ENCODE measurements at regions not wholly inside any gene's neighbourhood (a gene's known extent, or its start where the extent isn't known, plus 50 kb on each side); places are given as distances from the start of the nearest gene placed in this dataset.

GRCh38 chr17:45722161-45722560, 62.0 kb upstream of the CRHR1 start (continued):
- TF ChIP-seq, protein P1, sequence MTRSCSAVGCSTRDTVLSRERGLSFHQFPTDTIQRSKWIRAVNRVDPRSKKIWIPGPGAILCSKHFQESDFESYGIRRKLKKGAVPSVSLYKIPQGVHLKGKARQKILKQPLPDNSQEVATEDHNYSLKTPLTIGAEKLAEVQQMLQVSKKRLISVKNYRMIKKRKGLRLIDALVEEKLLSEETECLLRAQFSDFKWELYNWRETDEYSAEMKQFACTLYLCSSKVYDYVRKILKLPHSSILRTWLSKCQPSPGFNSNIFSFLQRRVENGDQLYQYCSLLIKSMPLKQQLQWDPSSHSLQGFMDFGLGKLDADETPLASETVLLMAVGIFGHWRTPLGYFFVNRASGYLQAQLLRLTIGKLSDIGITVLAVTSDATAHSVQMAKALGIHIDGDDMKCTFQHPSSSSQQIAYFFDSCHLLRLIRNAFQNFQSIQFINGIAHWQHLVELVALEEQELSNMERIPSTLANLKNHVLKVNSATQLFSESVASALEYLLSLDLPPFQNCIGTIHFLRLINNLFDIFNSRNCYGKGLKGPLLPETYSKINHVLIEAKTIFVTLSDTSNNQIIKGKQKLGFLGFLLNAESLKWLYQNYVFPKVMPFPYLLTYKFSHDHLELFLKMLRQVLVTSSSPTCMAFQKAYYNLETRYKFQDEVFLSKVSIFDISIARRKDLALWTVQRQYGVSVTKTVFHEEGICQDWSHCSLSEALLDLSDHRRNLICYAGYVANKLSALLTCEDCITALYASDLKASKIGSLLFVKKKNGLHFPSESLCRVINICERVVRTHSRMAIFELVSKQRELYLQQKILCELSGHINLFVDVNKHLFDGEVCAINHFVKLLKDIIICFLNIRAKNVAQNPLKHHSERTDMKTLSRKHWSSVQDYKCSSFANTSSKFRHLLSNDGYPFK (CRISPR knock-in tag; IDR thresholded peaks at IDR 0.05; ENCODE audit: borderline replicate concordance), result no peak
- TF ChIP-seq NFIB (CRISPR knock-in tag; IDR thresholded peaks at IDR 0.05; ENCODE audit: borderline replicate concordance) (no peak), DBP (CRISPR knock-in tag; IDR thresholded peaks at IDR 0.05; ENCODE audit: not compliant biosample characterization) (no peak), PLRG1 (conservative IDR thresholded peaks at IDR 0.05) (no peak), TOPORS (CRISPR knock-in tag; IDR thresholded peaks at IDR 0.05) (no peak), FOXA1 (IDR thresholded peaks at IDR 0.05) (no peak), FOXA1 (CRISPR knock-in tag; IDR thresholded peaks at IDR 0.05) (no peak), MAFK (conservative IDR thresholded peaks at IDR 0.05 in 1 of 2, IDR thresholded peaks at IDR 0.05 in 1 of 2; ENCODE audit: low read length in 2 of 2) (no peak), EP300 (IDR thresholded peaks at IDR 0.05; ENCODE audit: low read depth in 2 of 2, low read length in 2 of 2) (no peak), EP300 (CRISPR knock-in tag; IDR thresholded peaks at IDR 0.05; ENCODE audit: borderline replicate concordance) (no peak), ZNF615 (CRISPR knock-in tag; IDR thresholded peaks at IDR 0.05; ENCODE audit: borderline replicate concordance) (no peak), NFRKB (IDR thresholded peaks at IDR 0.05) (no peak), ZKSCAN8 (CRISPR knock-in tag; IDR thresholded peaks at IDR 0.05; ENCODE audit: borderline replicate concordance) (no peak), SP5 (CRISPR knock-in tag; IDR thresholded peaks at IDR 0.05; ENCODE audit: borderline replicate concordance, low read depth) (no peak), MIER2 (CRISPR knock-in tag; IDR thresholded peaks at IDR 0.05) (peak; percentile 71), IRX3 (CRISPR knock-in tag; IDR thresholded peaks at IDR 0.05; ENCODE audit: borderline replicate concordance, low read depth) (no peak)
- TF ChIP-seq, protein P2, sequence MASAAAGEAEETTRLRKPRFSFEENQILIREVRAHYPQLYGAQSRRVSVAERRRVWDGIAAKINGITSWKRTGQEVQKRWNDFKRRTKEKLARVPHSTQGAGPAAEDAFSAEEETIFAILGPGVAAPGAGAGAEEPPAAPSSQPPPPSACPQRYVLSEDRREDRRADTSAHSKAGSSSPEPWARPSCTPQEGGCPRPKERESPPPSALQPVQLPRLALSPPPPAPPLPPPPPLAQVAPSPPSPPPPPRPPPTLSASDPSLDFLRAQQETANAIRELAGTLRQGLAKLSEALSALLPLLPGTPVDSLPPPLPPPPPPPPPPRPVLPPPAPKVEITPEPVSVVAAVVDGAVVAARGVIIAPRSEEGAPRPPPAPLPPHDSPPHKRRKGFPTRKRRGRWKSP (CRISPR knock-in tag; IDR thresholded peaks at IDR 0.05), result no peak
- TF ChIP-seq, protein P3, sequence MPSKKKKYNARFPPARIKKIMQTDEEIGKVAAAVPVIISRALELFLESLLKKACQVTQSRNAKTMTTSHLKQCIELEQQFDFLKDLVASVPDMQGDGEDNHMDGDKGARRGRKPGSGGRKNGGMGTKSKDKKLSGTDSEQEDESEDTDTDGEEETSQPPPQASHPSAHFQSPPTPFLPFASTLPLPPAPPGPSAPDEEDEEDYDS (CRISPR knock-in tag; IDR thresholded peaks at IDR 0.05), result no peak
- TF ChIP-seq, protein P4, sequence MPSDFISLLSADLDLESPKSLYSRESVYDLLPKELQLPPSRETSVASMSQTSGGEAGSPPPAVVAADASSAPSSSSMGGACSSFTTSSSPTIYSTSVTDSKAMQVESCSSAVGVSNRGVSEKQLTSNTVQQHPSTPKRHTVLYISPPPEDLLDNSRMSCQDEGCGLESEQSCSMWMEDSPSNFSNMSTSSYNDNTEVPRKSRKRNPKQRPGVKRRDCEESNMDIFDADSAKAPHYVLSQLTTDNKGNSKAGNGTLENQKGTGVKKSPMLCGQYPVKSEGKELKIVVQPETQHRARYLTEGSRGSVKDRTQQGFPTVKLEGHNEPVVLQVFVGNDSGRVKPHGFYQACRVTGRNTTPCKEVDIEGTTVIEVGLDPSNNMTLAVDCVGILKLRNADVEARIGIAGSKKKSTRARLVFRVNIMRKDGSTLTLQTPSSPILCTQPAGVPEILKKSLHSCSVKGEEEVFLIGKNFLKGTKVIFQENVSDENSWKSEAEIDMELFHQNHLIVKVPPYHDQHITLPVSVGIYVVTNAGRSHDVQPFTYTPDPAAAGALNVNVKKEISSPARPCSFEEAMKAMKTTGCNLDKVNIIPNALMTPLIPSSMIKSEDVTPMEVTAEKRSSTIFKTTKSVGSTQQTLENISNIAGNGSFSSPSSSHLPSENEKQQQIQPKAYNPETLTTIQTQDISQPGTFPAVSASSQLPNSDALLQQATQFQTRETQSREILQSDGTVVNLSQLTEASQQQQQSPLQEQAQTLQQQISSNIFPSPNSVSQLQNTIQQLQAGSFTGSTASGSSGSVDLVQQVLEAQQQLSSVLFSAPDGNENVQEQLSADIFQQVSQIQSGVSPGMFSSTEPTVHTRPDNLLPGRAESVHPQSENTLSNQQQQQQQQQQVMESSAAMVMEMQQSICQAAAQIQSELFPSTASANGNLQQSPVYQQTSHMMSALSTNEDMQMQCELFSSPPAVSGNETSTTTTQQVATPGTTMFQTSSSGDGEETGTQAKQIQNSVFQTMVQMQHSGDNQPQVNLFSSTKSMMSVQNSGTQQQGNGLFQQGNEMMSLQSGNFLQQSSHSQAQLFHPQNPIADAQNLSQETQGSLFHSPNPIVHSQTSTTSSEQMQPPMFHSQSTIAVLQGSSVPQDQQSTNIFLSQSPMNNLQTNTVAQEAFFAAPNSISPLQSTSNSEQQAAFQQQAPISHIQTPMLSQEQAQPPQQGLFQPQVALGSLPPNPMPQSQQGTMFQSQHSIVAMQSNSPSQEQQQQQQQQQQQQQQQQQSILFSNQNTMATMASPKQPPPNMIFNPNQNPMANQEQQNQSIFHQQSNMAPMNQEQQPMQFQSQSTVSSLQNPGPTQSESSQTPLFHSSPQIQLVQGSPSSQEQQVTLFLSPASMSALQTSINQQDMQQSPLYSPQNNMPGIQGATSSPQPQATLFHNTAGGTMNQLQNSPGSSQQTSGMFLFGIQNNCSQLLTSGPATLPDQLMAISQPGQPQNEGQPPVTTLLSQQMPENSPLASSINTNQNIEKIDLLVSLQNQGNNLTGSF (CRISPR knock-in tag; IDR thresholded peaks at IDR 0.05), result no peak
